C4-2B (cell line): ENCODE measurements at regions not wholly inside any gene's neighbourhood (a gene's known extent, or its start where the extent isn't known, plus 50 kb on each side); places are given as distances from the start of the nearest gene placed in this dataset.

Experiments used
- ZFX ChIP-seq: fragments of 450-650 bp; IDR thresholded peaks from 2 replicates; pipeline ENCODE4 v1.6.1; 2017
- TF ChIP-seq, protein P1 (sequence below): fragments of 450-650 bp; conservative IDR thresholded peaks from 2 replicates; pipeline ENCODE4 v1.5.1; 2017; ENCODE audit warnings: mild to moderate bottlenecking

DNA sequence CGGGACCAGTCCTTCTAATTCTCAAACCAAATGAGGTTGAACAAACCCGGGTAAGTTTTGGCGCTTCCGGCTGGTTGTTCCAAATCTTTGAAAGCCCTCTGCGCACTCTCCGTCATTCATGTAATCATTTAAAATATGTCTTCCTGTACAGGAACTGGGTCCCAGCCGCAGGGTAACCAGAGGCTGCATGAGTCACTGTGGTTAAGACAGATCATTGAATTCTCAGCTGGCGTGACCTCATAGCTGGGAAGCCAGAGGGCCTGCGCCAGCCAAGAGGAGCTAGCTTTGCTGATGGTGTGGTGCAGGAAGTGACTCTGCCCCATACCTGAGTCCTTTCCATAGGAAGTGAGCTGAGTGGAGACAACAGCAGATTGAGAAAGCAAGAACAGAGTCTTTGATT lies 135.2 kb downstream of the TSHZ3 start:
- TF ChIP-seq, protein P1, sequence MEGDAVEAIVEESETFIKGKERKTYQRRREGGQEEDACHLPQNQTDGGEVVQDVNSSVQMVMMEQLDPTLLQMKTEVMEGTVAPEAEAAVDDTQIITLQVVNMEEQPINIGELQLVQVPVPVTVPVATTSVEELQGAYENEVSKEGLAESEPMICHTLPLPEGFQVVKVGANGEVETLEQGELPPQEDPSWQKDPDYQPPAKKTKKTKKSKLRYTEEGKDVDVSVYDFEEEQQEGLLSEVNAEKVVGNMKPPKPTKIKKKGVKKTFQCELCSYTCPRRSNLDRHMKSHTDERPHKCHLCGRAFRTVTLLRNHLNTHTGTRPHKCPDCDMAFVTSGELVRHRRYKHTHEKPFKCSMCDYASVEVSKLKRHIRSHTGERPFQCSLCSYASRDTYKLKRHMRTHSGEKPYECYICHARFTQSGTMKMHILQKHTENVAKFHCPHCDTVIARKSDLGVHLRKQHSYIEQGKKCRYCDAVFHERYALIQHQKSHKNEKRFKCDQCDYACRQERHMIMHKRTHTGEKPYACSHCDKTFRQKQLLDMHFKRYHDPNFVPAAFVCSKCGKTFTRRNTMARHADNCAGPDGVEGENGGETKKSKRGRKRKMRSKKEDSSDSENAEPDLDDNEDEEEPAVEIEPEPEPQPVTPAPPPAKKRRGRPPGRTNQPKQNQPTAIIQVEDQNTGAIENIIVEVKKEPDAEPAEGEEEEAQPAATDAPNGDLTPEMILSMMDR, result no peak
- TF ChIP-seq ZFX, result no peak
